Body of pancreas (tissue), 4 donors: ENCODE measurements at regions not wholly inside any gene's neighbourhood (a gene's known extent, or its start where the extent isn't known, plus 50 kb on each side); places are given as distances from the start of the nearest gene placed in this dataset.
A peak's percentile ranks its signal among the peaks of the same experiment; 100 is the strongest.

Experiments used
- ATAC-seq: fragments of 150-250 bp; one replicate; pipeline ENCODE4 v1.9.1; 2016
- DNase-seq, 4 donors: peaks; one replicate each; pipeline ENCODE4 v3.0.0-alpha.2; 2019
- H3K27ac ChIP-seq, 4 donors: fragments of 200-600 bp; sonication (generic); 1 replicate in 3 of 4; 2 replicates in 1 of 4; pipeline versions ENCODE4 v1.5.1 to v1.6.1; 2016 to 2019; ENCODE audit warnings: mild to moderate bottlenecking in 1 of 4, mixed read lengths in 1 of 4, moderate library complexity in 1 of 4
- H3K27me3 ChIP-seq, 2 donors: fragments of 200-600 bp; sonication (generic); one replicate each; pipeline ENCODE4 v1.6.0; 2016; ENCODE audit warnings: mild to moderate bottlenecking in 1 of 2
- H3K36me3 ChIP-seq, 2 donors: fragments of 200-600 bp; sonication (generic); replicated peaks in 1 of 2; 2 replicates each; pipeline ENCODE4 v1.5.1; 2016; ENCODE audit warnings: low read depth in 2 of 2; ENCODE audit not compliant: insufficient read depth in 1 of 2
- H3K4me1 ChIP-seq: fragments of 200-600 bp; sonication (generic); one replicate; pipeline ENCODE4 v1.6.0; 2016
- H3K4me3 ChIP-seq, 2 donors: fragments of 200-600 bp; sonication (generic); 1 replicate in 1 of 2; 2 replicates in 1 of 2; pipeline ENCODE4 v1.5.1; 2016 to 2019
- H3K9me3 ChIP-seq, 3 donors: fragments of 200-600 bp; sonication (generic); 1 replicate in 2 of 3; 2 replicates in 1 of 3; pipeline ENCODE4 v1.5.1; 2016
- CTCF ChIP-seq, 7 experiments: fragments of 450-650 bp in 4 of 7; fragments of 200-600 bp in 3 of 7; sonication (generic) in 3 of 7; IDR thresholded peaks; one replicate each; pipeline ENCODE4 v1.5.1; 2016 to 2019; ENCODE audit warnings: antibody characterized with exemption in 7 of 7
- POLR2A ChIP-seq, 3 donors: fragments of 450-650 bp; IDR thresholded peaks; one replicate each; pipeline ENCODE4 v1.6.1; 2016; ENCODE audit warnings: antibody characterized with exemption in 3 of 3, mild to moderate bottlenecking in 2 of 3
- WGBS, 2 donors: methylation state at CpG; one replicate each; pipeline ENCODE4 v1.1.5; 2017; 5-methylcytosine and 5-hydroxymethylcytosine counted together
- intact Hi-C: fragments of 100-400 bp; cut with DNase I; formaldehyde crosslinking; loops from one replicate; pipeline ENCODE4 v1.15.1; 2023

GRCh38 chr20:63106108-63106764, 99.5 kb upstream of the BHLHE23 start:
- ATAC-seq = peak; percentile 42
- intact Hi-C loops = no loop called here

GRCh38 chr20:63105211-63106107, 98.7 kb upstream of the BHLHE23 start:
- TF ChIP-seq POLR2A (IDR thresholded peaks at IDR 0.05) (no peak), CTCF (IDR thresholded peaks at IDR 0.05) (no peak)

More at GRCh38 chr20:63106108-63106764, 99.5 kb upstream of the BHLHE23 start:
- peaks cover 0 to under 1% of the 10 kb centered on the region in 2 donors for H3K27me3 ChIP-seq
- H3K36me3 ChIP-seq = no peaks in the 10 kb centered on the region
- H3K4me1 ChIP-seq = peaks cover 22% of the 10 kb centered on the region
- H3K4me3 ChIP-seq = no peak overlapping the region
- TF ChIP-seq CTCF (IDR thresholded peaks at IDR 0.05) (no peak), POLR2A (IDR thresholded peaks at IDR 0.05) (no peak)
- 38 to 48% methylated on average over 14 to 15 of the region's 15 CpGs for WGBS, 2 donors
- DNase-seq = peak; percentile 69 to 87 (median 82)
- no peaks in the 10 kb centered on the region for H3K9me3 ChIP-seq
- no peak overlapping the region for H3K27ac ChIP-seq

GRCh38 chr20:63104312-63105181, 97.8 kb upstream of the BHLHE23 start:
- H3K4me1 ChIP-seq = peaks cover 22% of the 10 kb centered on the region
- intact Hi-C loops = no loop called here
- WGBS, 2 donors = 77 to 91% methylated on average over 4 to 18 of the region's 19 CpGs
- TF ChIP-seq POLR2A (IDR thresholded peaks at IDR 0.05) (no peak), CTCF (IDR thresholded peaks at IDR 0.05) (no peak)
- H3K9me3 ChIP-seq = no peaks in the 10 kb centered on the region
- no peak overlapping the region for H3K4me3 ChIP-seq
- H3K27me3 ChIP-seq = peaks cover 0 to 5% of the 10 kb centered on the region in 2 donors
- no peak overlapping the region for H3K27ac ChIP-seq
- DNase-seq (no peak), ATAC-seq (no peak)
- H3K36me3 ChIP-seq = no peaks in the 10 kb centered on the region

More at GRCh38 chr20:63105211-63106107, 98.7 kb upstream of the BHLHE23 start:
- H3K36me3 ChIP-seq = no peaks in the 10 kb centered on the region
- H3K27me3 ChIP-seq = peaks cover 0 to 5% of the 10 kb centered on the region in 2 donors
- H3K9me3 ChIP-seq = no peaks in the 10 kb centered on the region
- no peak overlapping the region for H3K4me3 ChIP-seq
- WGBS, 2 donors = 31 to 74% methylated on average over 2 to 31 of the region's 32 CpGs
- DNase-seq = no peak
- intact Hi-C loops = no loop called here
- peaks cover 22% of the 10 kb centered on the region for H3K4me1 ChIP-seq
- ATAC-seq = no peak
- H3K27ac ChIP-seq = no peak overlapping the region

DNA sequence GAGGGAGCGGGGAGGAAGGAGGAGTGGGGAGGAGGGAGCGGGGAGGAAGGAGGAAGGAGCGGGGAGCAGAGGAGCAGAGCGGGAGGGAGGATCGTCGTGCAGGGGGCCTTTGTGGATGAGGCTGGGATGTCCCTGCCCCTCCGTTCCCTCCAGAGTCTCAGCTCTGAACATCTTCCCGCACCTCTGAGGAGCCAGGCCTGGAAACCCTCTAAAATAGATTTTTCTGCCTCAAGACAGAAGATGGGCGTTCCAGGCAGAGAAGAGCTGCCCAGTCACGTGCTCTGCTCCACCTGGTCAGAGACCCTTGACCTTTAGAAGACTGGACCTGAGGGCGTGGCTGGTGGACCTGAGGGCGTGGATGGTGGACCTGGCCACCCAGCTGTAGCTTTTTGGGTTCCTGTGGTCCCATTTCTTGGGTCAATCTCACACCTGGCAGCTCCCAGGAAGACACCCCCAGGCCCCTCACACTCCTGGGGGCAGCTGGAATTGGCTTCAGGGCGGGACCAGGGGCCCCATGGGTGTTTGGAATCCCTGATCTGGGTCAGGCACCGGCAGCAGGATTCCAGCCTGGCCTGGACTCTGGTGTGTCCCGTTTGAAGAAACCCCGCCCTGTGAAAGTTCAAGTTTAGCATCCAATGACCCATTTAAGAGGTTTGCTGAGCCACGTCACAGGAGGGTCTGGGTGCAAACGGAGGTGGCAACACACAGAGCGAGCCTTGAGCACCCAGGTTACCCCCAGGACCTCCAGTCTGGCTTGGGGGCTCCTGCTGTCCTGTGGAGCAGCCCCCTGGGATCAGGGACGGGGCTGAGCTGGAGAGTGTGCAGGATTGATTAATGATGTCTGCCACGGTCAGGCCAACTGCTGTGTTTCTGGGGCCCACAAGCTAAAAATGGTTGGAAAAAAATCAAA, 96.9 kb upstream of the BHLHE23 start:
- intact Hi-C loops = no loop called here
- Histone ChIP-seq H3K9me3 (no peaks in the 10 kb centered on the region), H3K27me3 (peaks cover 0 to 5% of the 10 kb centered on the region in 2 donors), H3K36me3 (no peaks in the 10 kb centered on the region), H3K4me1 (peaks cover 22% of the 10 kb centered on the region), H3K27ac (no peak overlapping the region), H3K4me3 (no peak overlapping the region)
- TF ChIP-seq POLR2A (IDR thresholded peaks at IDR 0.05) (no peak), CTCF (IDR thresholded peaks at IDR 0.05) (no peak)
- DNase-seq (no peak), ATAC-seq (no peak)
- 76 to 80% methylated on average over 16 to 20 of the region's 21 CpGs for WGBS, 2 donors
